GM08714 (cell line): ENCODE measurements at regions not wholly inside any gene's neighbourhood (a gene's known extent, or its start where the extent isn't known, plus 50 kb on each side); places are given as distances from the start of the nearest gene placed in this dataset.
"Not testable (repeated sequence)": the region's sequence is repeated elsewhere in the genome, so short reads cannot be mapped to it uniquely, and the experiment has no call there.

Source experiments
- H3K4me3 ChIP-seq: fragments of 200-500 bp; sonication (Bioruptor generic); 2 replicates; pipeline ENCODE4 v1.5.1; 2014; ENCODE audit warnings: mild to moderate bottlenecking, low read length, inconsistent platforms
- ZNF274 ChIP-seq: IDR thresholded peaks from 2 replicates; pipeline ENCODE4 v1.6.1; 2012; ENCODE audit warnings: mild to moderate bottlenecking, low read depth, low read length

GRCh38 chr1:222053790-222054294 is 312.0 kb upstream of the DUSP10 start:
- no peak for TF ChIP-seq ZNF274
- H3K4me3 ChIP-seq, result no peak overlapping the region

- not testable (repeated sequence) for H3K4me3 ChIP-seq
Observed at GRCh38 chr1:222051311-222051710, 309.4 kb upstream of the DUSP10 start.

GRCh38 chr1:222049661-222050060 is 307.8 kb upstream of the DUSP10 start:
- H3K4me3 ChIP-seq, result not testable (repeated sequence)

GRCh38 chr1:222049176-222049575 is 307.3 kb upstream of the DUSP10 start:
- H3K4me3 ChIP-seq, result no peak overlapping the region
- TF ChIP-seq ZNF274, result no peak

GRCh38 chr1:222048094-222048595 is 306.3 kb upstream of the DUSP10 start:
- no peak overlapping the region for H3K4me3 ChIP-seq
- no peak for TF ChIP-seq ZNF274

- no peak for TF ChIP-seq ZNF274
Observed at GRCh38 chr1:222047366-222047765, 305.5 kb upstream of the DUSP10 start.

GRCh38 chr1:222046684-222047263 is 304.9 kb upstream of the DUSP10 start:
- TF ChIP-seq ZNF274, result no peak
- H3K4me3 ChIP-seq, result no peak overlapping the region

More at GRCh38 chr1:222047366-222047765, 305.5 kb upstream of the DUSP10 start:
- H3K4me3 ChIP-seq, result no peak overlapping the region

GRCh38 chr1:222045786-222046185 is 303.9 kb upstream of the DUSP10 start:
- no peak for TF ChIP-seq ZNF274
- no peak overlapping the region for H3K4me3 ChIP-seq

- no peak overlapping the region for H3K4me3 ChIP-seq
- TF ChIP-seq ZNF274, result no peak
Observed at GRCh38 chr1:222045236-222045635, 303.3 kb upstream of the DUSP10 start.

- TF ChIP-seq ZNF274, result no peak
- H3K4me3 ChIP-seq, result no peak overlapping the region
Observed at GRCh38 chr1:222043444-222044292, 301.8 kb upstream of the DUSP10 start.

GRCh38 chr1:222042120-222042519 is 300.2 kb upstream of the DUSP10 start:
- no peak for TF ChIP-seq ZNF274
- no peak overlapping the region for H3K4me3 ChIP-seq

GRCh38 chr1:222040955-222041354 is 299.1 kb upstream of the DUSP10 start:
- TF ChIP-seq ZNF274, result no peak
- H3K4me3 ChIP-seq, result no peak overlapping the region

GRCh38 chr1:222040121-222040805 is 298.4 kb upstream of the DUSP10 start:
- no peak for TF ChIP-seq ZNF274
- H3K4me3 ChIP-seq, result no peak overlapping the region

GRCh38 chr1:222038971-222039370 is 297.1 kb upstream of the DUSP10 start:
- TF ChIP-seq ZNF274, result no peak
- H3K4me3 ChIP-seq, result no peak overlapping the region

- TF ChIP-seq ZNF274, result no peak
- H3K4me3 ChIP-seq, result no peak overlapping the region
Observed at GRCh38 chr1:222037720-222038119, 295.8 kb upstream of the DUSP10 start.
